Keratinocyte (primary cell): ENCODE measurements at regions not wholly inside any gene's neighbourhood (a gene's known extent, or its start where the extent isn't known, plus 50 kb on each side); places are given as distances from the start of the nearest gene placed in this dataset.

Experiments
- CTCF ChIP-seq, 3 experiments: IDR thresholded peaks in 1 of 3; conservative IDR thresholded peaks in 1 of 3; optimal IDR thresholded peaks in 1 of 3; 2 replicates in 2 of 3; 3 replicates in 1 of 3; pipeline versions ENCODE3 to v1.5.1; 2011; ENCODE audit warnings: low read length in 3 of 3, mild to moderate bottlenecking in 3 of 3, moderate library complexity in 2 of 3, control low read depth in 1 of 3, inconsistent platforms in 1 of 3; ENCODE audit not compliant: insufficient read depth in 2 of 3; ENCODE audit errors: extremely low read depth in 1 of 3
- EZH2 ChIP-seq: IDR thresholded peaks from one replicate; pipeline ENCODE4 v1.6.1; 2012; ENCODE audit warnings: inconsistent platforms, mild to moderate bottlenecking, low read length, moderate library complexity

GRCh38 chr3:124577494-124578167 is 152.6 kb upstream of the UMPS start:
- no peak for TF ChIP-seq CTCF (optimal IDR thresholded peaks at IDR 0.05 in 1 of 3, IDR thresholded peaks at IDR 0.05 in 1 of 3, conservative IDR thresholded peaks at IDR 0.05 in 1 of 3; ENCODE audit: extremely low read depth in 1 of 3, insufficient read depth in 2 of 3, low read length in 3 of 3)
- TF ChIP-seq EZH2, result no peak
